ENCODE measurements at regions not wholly inside any gene's neighbourhood (a gene's known extent, or its start where the extent isn't known, plus 50 kb on each side); places are given as distances from the start of the nearest gene placed in this dataset.

DNA sequence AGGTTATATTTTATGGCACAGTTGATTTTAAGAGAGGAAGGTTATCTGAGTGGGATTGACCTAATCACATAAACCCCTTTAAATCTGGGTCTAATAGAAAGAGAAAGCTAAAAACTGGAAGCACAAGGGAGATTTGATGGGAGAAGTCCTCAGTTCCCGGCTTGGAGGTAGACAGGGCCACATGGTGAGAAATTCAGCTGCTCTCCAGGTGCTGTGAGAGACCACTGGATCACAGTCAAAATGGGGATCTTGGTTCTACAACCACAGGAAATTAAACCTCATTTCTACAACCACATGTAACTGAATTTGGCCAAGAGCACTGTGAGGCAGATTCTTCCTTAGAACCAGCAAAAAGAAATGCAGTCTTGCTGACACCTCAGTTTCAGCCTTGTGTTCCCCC lies 2352.7 kb downstream of the MAT2B start:
- H3K4me3 ChIP-seq (ENCODE audit: low read length), result no peak overlapping the region
- DNase-seq (ENCODE audit: low read depth), result no peak
- TF ChIP-seq, protein P1, sequence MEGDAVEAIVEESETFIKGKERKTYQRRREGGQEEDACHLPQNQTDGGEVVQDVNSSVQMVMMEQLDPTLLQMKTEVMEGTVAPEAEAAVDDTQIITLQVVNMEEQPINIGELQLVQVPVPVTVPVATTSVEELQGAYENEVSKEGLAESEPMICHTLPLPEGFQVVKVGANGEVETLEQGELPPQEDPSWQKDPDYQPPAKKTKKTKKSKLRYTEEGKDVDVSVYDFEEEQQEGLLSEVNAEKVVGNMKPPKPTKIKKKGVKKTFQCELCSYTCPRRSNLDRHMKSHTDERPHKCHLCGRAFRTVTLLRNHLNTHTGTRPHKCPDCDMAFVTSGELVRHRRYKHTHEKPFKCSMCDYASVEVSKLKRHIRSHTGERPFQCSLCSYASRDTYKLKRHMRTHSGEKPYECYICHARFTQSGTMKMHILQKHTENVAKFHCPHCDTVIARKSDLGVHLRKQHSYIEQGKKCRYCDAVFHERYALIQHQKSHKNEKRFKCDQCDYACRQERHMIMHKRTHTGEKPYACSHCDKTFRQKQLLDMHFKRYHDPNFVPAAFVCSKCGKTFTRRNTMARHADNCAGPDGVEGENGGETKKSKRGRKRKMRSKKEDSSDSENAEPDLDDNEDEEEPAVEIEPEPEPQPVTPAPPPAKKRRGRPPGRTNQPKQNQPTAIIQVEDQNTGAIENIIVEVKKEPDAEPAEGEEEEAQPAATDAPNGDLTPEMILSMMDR (conservative IDR thresholded peaks at IDR 0.05; ENCODE audit: low read depth, low read length), result no peak

DNA sequence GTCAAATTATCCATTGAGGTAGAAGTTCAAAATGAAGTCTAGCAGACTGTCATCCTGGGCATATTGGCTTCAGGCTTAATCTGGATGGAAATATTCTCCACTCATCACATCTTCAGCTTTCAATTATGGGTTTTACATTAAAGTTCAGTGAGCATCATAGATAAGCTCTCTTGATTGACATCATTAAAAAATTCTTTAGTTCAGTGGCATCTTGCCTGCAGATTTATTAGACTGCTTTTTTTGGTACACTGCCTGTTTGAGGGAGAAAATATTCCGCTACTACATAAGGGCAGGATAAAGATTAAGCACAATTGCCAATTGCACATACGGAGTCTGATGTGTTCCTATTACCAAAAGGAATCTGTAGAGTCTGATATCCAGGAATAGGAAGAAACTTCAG lies 2353.8 kb downstream of the MAT2B start:
- DNase-seq (ENCODE audit: low read depth), result peak; percentile 83
- TF ChIP-seq, protein P1 (conservative IDR thresholded peaks at IDR 0.05; ENCODE audit: low read depth, low read length), result no peak

DNA sequence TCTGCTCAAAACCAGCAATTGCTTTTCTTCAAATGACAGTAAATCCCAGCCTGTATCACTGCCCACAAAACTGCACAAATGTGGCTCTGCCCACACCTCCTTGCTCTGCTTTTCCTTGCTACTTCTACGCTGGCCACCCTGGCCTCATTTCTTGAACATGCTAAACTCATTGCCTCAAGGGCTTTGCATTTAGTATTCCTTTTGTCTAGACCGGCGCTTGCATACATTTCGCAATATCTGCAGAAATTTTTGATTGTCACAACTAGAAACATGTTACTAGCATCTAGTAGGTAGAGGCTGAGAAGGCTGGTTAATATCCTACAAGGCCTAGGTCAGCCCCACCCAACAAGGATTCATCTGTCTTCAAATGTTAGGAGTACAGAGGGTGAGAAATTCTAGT lies 2357.8 kb downstream of the MAT2B start:
- no peak for DNase-seq (ENCODE audit: low read depth)
- H3K4me3 ChIP-seq (ENCODE audit: low read length), result no peak overlapping the region
- TF ChIP-seq, protein P1 (conservative IDR thresholded peaks at IDR 0.05; ENCODE audit: low read depth, low read length), result no peak

More for the DNA sequence above, 2353.8 kb downstream of the MAT2B start:
- no peak overlapping the region for H3K4me3 ChIP-seq (ENCODE audit: low read length)

DNA sequence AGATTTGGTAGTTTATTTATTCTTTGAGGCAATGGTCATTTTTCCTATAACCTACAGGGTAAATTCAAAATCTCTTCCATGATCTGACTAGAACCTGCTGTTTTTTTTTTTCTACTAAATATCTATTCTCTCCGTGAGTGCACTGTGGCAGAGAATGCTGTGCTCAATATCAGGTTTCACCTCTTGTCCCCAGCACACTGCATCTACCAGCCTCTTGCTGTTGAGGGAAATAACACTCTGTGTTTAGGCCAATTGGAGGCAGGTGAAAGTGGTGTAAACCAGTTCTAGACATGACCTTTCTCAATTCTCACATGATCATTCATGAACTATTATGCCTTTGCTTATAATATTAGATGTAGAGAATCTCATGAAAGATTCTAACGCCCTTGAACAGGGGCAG lies 2365.9 kb downstream of the MAT2B start:
- no peak for DNase-seq (ENCODE audit: low read depth)
- H3K4me3 ChIP-seq (ENCODE audit: low read length), result no peak overlapping the region
- TF ChIP-seq, protein P1 (conservative IDR thresholded peaks at IDR 0.05; ENCODE audit: low read depth, low read length), result no peak

DNA sequence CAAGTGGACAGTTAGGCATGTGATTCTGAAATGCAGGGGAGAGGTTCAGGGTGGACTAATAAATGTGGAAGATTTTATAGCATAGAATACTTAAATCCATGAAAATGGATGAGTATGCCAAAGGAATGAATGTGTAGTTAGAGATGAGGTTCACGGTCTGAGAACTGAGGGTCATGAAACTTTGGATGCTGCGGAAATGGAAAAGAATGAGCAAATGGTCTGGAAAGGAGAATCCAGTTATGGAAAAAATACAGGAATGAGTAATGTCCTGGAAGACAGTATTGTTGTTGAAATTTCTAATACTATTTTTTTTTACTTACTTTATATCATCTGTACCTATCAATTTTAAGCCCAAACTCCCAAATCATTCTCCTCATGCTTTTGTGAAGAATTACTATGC lies 2369.4 kb downstream of the MAT2B start:
- H3K4me3 ChIP-seq (ENCODE audit: low read length), result no peak overlapping the region
- TF ChIP-seq, protein P1 (conservative IDR thresholded peaks at IDR 0.05; ENCODE audit: low read depth, low read length), result no peak
- no peak for DNase-seq (ENCODE audit: low read depth)

DNA sequence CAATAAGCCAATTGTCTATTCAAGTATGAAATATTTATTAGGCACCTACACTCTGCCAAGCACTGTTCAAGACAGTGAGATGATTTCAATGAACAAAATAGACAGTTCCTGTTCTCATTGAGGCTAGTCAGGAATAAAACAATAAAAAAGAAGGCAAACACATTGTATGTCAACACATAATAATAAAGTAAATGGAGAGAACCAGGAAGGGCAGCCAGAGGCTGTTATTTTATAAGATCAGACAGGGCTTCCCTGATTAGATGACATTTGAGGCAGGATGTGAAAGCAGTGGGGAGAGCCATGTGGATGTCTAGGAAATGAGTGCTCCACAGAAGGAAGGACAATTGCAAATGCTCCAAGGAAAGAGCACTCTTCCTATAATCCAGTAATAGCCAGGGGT lies 2371.1 kb downstream of the MAT2B start:
- no peak overlapping the region for H3K4me3 ChIP-seq (ENCODE audit: low read length)
- no peak for DNase-seq (ENCODE audit: low read depth)
- TF ChIP-seq, protein P1 (conservative IDR thresholded peaks at IDR 0.05; ENCODE audit: low read depth, low read length), result no peak

DNA sequence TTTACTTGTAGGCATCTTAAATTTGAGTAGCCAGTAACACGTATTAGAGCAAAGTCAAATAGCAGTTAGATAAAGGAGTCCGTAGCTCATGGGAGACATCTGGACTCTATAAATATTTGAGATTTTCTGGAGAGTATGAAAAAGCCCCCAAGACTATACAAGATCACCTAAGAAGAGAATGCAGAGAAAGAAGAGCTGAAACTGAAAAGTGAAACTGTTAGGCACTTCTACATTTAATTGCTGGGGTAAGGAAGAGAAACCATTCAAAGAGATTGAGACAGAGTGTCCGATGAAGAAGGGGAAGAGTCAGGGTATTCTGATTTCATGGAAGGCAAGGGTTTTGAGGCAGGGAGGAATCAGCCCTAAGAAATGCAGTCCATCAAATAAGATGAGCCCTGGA lies 2372.1 kb downstream of the MAT2B start:
- H3K4me3 ChIP-seq (ENCODE audit: low read length), result no peak overlapping the region
- TF ChIP-seq, protein P1 (conservative IDR thresholded peaks at IDR 0.05; ENCODE audit: low read depth, low read length), result no peak
- DNase-seq (ENCODE audit: low read depth), result no peak
